ENCODE measurements at regions not wholly inside any gene's neighbourhood (a gene's known extent, or its start where the extent isn't known, plus 50 kb on each side); places are given as distances from the start of the nearest gene placed in this dataset.
"Not testable (repeated sequence)": the region's sequence is repeated elsewhere in the genome, so short reads cannot be mapped to it uniquely, and the experiment has no call there.

- H3K27ac ChIP-seq; DNase-seq (ENCODE audit: low read depth, low spot score): not testable (repeated sequence)
Observed at GRCh38 chr7:106713452-106713851, 52.5 kb upstream of the CCDC71L start.

GRCh38 chr7:106714590-106715442, 53.9 kb upstream of the CCDC71L start:
- not testable (repeated sequence) for DNase-seq (ENCODE audit: low read depth, low spot score); H3K27ac ChIP-seq

GRCh38 chr7:106715730-106716129, 54.8 kb upstream of the CCDC71L start:
- DNase-seq (ENCODE audit: low read depth, low spot score): no peak
- no peak overlapping the region for H3K27ac ChIP-seq

GRCh38 chr7:106717254-106717954, 56.4 kb upstream of the CCDC71L start:
- no peak for DNase-seq (ENCODE audit: low read depth, low spot score)
- peak overlapping the region; percentile 92 for H3K27ac ChIP-seq

DNA sequence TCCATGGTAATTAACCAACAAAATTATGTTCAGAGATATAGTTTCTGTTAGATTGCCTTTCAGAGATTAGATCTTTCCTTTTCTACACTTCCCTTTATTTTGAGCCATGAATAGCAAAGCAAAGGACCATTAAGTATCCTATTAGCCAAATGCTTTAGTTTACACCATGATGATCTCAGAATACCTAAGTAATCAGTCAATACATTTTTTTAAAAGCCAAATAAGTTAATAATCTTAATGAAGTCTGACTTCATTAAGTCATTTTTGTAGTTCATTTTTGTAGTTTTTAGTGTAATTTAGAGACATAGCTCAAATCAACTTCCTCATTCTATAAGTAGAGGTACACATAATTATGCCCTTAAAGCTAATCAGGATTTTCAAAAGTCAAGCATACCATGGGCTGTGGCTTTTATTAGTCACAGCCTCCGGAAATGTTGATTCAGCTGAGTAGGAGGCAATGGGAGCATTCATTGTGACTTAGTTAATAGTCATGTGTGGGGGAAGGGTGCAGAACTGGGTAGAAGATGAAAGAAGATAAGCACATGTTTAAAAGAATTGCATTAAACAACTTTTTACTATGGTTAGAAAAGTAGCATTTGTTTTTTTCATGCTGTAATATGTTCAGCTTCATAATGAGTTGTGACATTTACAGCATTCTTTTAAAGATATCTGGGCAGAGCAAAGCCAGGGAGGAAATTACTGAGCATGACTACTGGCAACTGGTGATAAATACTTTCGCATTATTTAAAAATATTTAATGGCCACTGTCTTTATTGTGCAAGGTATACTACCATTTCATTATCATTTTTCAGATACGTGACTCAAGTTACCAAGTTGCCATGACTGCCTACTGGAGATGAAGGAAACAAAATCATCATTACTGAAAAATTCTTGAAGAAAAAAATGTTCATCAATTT, 57.3 kb upstream of the CCDC71L start:
- DNase-seq (ENCODE audit: low read depth, low spot score): peak; percentile 75
- H3K27ac ChIP-seq: peak overlapping the region; percentile 92

DNA sequence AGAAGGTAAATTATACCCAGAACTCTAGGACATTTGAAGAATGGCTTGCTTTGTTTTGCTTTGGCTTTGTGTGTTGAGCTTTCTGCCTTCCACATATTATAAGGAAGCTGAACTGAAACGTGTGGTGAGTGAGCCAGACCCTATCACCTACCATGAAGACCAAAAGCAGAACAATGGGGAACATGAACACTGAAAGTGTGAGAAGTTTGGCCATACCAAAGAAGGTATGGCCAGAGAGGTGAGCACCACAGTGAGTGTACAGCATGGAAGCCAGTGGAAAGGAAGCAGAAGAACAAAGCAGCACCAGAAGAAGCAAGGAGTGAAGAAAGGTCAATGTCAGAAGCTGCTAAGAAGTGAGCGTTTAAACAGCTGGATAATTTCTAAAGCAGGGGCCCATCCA, 59.7 kb upstream of the CCDC71L start:
- DNase-seq (ENCODE audit: low read depth, low spot score): no peak

DNA sequence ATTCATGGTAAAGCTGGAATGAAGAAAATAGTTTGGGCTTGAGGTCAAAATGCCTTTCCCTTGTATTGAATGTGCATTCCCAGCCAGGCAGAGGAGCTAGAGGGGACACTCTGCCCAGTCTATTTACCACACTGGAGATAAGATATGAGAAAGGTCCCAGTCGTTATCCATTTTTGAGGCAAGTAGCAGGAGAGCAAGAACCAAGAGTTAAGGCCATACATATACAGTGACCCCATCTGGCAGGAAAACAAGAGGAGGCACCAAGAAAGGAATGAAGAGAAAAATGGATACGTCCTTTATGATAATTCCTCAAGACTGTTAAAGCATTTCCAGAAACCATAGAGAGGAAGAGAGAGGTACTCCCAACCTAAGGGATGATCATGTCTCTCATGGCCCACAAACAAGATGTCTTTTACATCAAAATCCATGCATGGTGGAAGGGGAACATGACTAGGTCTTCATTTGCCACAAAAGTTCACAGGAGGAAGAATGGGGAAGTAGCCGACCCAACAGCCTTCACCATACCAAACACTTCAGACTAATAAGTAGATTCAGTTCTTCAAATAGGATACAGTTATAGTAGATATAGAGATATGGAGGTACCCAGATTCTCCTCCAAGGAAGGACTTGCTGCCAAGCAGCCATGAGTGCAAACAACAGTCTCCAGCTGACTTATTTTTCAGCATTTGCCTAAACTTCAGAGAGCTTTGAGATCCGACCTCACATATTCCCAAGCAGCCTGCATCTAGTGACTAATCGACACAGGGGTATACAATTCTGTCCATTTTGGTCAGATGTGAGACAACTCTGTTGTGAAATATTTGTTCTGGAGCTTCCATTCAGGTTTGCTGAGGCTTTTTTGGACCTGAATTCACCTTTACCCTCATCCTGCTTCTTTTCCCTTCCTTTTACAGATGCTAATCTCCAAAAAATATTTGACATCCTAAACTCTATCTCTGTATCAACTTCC, 61.1 kb upstream of the CCDC71L start:
- no peak overlapping the region for H3K27ac ChIP-seq
- DNase-seq (ENCODE audit: low read depth, low spot score): no peak

More for the DNA sequence above, 59.7 kb upstream of the CCDC71L start:
- H3K27ac ChIP-seq: no peak overlapping the region

DNA sequence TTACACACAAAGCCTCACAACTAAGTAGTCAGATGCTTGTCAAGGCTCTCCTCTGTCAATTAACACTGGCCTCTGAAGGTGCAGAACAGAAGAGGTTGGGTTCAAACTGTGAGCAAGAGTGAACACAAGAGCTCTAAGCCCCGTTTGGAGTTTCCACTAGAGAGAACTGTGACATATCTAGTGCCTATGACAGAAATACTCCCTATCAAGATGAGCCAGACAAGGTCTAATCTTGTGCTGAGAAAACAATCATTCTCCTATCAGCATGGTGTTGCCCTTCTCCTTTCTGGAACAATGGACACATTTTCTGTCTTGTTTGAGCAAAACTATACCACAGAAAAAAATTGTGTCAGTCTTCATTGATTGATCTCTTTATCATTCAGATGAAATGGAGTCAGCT, 62.4 kb upstream of the CCDC71L start:
- no peak overlapping the region for H3K27ac ChIP-seq
- DNase-seq (ENCODE audit: low read depth, low spot score): no peak

DNA sequence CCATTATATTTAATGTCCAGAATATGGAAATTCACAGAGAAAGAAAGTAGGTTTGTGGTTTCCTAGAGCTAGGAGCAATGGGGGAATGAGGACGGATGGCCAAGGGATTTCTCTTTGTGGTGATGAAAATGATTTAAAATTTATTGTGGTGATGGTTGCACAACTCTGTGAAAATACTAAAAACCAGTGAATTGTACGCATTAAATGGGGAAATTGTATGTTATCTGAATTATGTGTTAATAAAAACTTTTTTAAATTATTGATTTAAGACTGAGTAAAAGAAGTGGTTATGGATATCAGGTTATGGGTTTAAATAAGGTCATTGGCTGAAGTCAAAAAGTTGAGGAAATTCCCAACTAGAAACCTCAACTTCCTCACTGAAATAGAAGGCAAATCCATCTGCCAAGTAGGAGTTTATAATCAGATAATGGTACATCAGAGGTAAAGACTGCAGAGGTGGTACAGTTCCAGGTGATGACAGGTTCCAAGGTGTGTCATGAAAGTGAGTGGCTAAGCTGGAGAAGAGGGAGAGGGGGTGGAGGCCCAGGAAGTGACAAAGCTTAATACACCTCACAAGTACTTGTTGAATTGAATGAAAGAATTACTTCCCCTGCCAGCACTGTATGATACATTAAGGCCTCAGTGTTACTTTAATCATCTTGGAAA, 68.9 kb upstream of the CCDC71L start:
- peak; percentile 87 for DNase-seq (ENCODE audit: low read depth, low spot score)
- H3K27ac ChIP-seq: peak overlapping the region; percentile 84

DNA sequence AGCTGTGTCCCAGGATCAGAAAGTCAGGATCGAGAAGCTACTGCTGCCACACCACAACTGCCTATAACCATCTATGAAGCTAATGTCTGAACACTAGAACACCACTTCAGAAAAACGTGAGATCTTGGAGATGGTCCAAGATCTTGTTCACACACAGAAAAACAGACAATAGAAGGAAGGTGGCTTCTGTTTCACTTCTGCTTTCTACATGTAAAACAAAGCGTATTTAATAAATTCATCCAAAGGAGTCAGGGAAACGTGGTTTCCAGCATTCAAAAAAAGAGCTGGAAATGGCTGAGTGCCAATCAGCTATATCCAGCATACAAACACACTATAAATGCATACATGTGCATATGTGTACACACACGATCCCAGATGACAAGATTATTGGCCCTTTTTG, 70.2 kb upstream of the CCDC71L start:
- H3K27ac ChIP-seq: peak overlapping the region; percentile 84
- no peak for DNase-seq (ENCODE audit: low read depth, low spot score)

- DNase-seq (ENCODE audit: low read depth, low spot score): no peak
- no peak overlapping the region for H3K27ac ChIP-seq
Observed at GRCh38 chr7:106731646-106732444, 70.9 kb upstream of the CCDC71L start.

DNA sequence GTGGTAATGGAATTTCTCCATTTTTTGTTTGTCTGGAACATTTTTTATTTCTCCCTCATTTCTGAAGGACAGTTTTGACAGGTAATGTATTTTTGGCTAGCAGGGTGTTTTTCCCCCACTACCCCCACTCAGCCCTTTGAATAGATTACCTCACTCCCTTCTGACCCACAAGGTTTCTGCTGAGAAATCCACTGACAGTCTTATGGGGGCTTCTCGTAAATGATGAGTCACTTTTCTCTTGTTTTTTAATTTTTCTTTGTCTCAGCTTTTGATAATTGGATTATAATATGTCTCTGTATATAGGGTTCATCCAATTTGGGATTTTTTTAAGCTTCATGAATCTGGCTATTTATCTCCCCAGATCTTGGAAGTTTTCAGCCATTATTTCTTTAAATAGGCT, 74.7 kb upstream of the CCDC71L start:
- H3K27ac ChIP-seq: no peak overlapping the region
- no peak for DNase-seq (ENCODE audit: low read depth, low spot score)

DNA sequence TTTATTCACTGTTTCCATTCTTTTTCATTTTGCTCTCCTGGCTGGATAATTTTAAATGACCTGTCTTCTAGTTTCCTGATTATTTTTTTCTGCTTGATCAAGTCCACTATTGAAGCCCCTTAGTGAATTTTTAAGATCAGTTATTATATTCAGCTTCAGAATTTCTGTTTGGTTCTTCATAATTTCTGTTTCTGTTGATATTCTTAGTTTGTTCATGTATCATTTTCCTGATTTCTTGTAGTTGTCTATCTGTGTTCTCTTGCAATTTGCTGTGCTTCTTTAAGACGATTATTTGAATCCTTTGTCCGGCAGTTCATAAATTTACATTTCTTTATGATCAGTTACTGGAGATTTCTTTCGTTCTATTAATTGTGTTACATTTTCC, 75.2 kb upstream of the CCDC71L start:
- H3K27ac ChIP-seq: no peak overlapping the region
- DNase-seq (ENCODE audit: low read depth, low spot score): no peak

GRCh38 chr7:106736508-106737201, 75.7 kb upstream of the CCDC71L start:
- H3K27ac ChIP-seq: peak overlapping the region; percentile 34
- DNase-seq (ENCODE audit: low read depth, low spot score): no peak

DNA sequence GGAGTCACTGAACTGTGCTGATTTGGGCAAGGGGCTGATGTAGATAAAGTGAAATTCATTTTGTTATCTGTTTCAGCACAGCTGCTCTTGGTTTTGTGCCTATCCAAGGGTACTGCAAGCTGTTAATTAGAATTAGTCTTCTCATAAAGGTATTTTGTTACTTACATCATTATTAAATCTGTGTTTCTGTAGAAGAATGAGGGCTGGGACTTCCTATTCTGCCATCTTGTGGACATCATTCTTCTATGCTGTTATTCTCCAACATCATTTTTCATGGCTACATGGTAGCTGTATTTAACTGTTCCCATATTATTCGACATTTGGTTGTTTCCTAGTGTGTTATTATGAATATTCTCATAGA, 76.2 kb upstream of the CCDC71L start:
- H3K27ac ChIP-seq: peak overlapping the region; percentile 34
- no peak for DNase-seq (ENCODE audit: low read depth, low spot score)

DNA sequence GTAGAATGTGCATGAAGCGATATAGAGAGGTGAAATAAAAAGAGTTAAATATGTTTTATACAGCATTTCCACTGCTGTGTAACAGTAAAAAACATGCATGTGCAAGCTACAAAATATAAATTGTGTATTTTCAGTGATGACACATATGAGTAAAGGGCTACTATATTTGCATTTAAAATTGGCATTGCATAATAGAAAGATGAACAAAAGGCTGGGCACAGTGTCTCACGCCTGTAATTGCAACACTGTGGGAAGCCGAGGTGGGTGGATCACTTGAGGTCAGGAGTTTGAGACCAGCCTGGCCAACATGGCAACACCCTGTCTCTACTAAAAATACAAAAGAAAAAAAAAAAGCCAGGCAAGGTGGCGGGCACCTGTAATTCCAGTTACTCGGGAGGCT, 79.8 kb upstream of the CCDC71L start:
- H3K27ac ChIP-seq: no peak overlapping the region
- no peak for DNase-seq (ENCODE audit: low read depth, low spot score)

DNA sequence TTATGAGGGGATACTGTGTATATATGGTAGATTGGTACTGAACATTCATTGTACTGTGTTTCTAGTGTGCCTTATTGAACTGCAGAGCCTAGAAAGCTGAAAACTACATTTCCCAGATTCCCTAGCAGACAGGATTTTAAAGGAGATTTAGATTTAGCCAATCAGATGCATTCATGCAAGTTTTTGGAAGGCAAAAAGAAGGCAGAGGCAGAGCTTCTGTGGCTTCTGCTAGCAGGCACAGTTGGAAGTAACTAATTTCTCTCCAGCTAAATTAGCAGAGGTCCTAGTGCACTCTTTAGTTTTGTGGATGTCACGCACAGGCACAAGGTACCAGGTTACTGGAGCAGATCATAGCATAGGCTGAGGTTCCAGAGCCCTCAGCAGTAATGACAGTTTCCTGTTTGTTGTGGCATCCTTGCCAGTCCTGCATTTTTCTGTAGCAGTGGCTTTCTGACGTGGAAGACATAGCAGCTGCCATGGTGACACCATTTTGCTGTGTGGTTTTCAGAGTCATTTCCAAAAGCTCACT, 83.7 kb upstream of the CCDC71L start:
- H3K27ac ChIP-seq: no peak overlapping the region
- no peak for DNase-seq (ENCODE audit: low read depth, low spot score)
